MM.1S (cell line): ENCODE measurements at regions not wholly inside any gene's neighbourhood (a gene's known extent, or its start where the extent isn't known, plus 50 kb on each side); places are given as distances from the start of the nearest gene placed in this dataset.
A peak's percentile ranks its signal among the peaks of the same experiment; 100 is the strongest.

Experiments
- DNase-seq: peaks from one replicate; pipeline ENCODE4 v3.0.0-alpha.2; 2015
- H2AFZ ChIP-seq: fragments of 300-600 bp; sonication (generic); 2 replicates; pipeline ENCODE4 v1.6.0; 2016; ENCODE audit warnings: antibody characterized with exemption, low read length
- H3F3A ChIP-seq: fragments of 300-600 bp; sonication (generic); 2 replicates; pipeline ENCODE4 v1.6.1; 2016; ENCODE audit warnings: mild to moderate bottlenecking, antibody characterized with exemption, low read length, moderate library complexity, mixed read lengths; ENCODE audit not compliant: insufficient read depth
- H3K27ac ChIP-seq: fragments of 300-600 bp; sonication (generic); 2 replicates; pipeline ENCODE4 v1.5.1; 2016; ENCODE audit warnings: mild to moderate bottlenecking, low read length
- H3K27me3 ChIP-seq: fragments of 300-600 bp; sonication (generic); replicated peaks from 2 replicates; pipeline ENCODE4 v1.6.0; 2016; ENCODE audit warnings: low read length; ENCODE audit not compliant: insufficient read depth
- H3K36me3 ChIP-seq: fragments of 300-600 bp; sonication (generic); replicated peaks from 2 replicates; pipeline ENCODE4 v1.6.1; 2016; ENCODE audit warnings: mild to moderate bottlenecking, low read length, mixed read lengths; ENCODE audit not compliant: insufficient read depth
- H3K4me1 ChIP-seq: fragments of 300-600 bp; sonication (generic); 2 replicates; pipeline ENCODE4 v1.6.1; 2016; ENCODE audit warnings: low read length, mixed read lengths
- H3K4me2 ChIP-seq: fragments of 300-600 bp; sonication (generic); 2 replicates; pipeline ENCODE4 v1.6.0; 2016; ENCODE audit warnings: low read depth, low read length
- H3K4me3 ChIP-seq: fragments of 300-600 bp; sonication (generic); 2 replicates; pipeline ENCODE4 v1.5.1; 2016; ENCODE audit warnings: low read length, mixed read lengths
- H3K79me2 ChIP-seq: fragments of 300-600 bp; sonication (generic); 2 replicates; pipeline ENCODE4 v1.6.1; 2016; ENCODE audit warnings: mixed run types, low read length, mixed read lengths
- H3K9ac ChIP-seq: fragments of 300-600 bp; sonication (generic); 2 replicates; pipeline ENCODE4 v1.6.1; 2016; ENCODE audit warnings: low read length, mixed read lengths
- H3K9me2 ChIP-seq: fragments of 300-600 bp; sonication (generic); replicated peaks from 2 replicates; pipeline ENCODE4 v1.6.1; 2016; ENCODE audit warnings: mild to moderate bottlenecking, low read length, mixed read lengths; ENCODE audit not compliant: insufficient read depth
- H3K9me3 ChIP-seq: fragments of 300-600 bp; sonication (generic); replicated peaks from 2 replicates; pipeline ENCODE4 v1.6.1; 2016; ENCODE audit warnings: mild to moderate bottlenecking, low read length, mixed read lengths; ENCODE audit not compliant: insufficient read depth
- H4K20me1 ChIP-seq: fragments of 300-600 bp; sonication (generic); 2 replicates; pipeline ENCODE4 v1.6.1; 2016; ENCODE audit warnings: mild to moderate bottlenecking, low read length, moderate library complexity, mixed read lengths; ENCODE audit not compliant: insufficient read depth
- CTCF ChIP-seq: fragments of 300-600 bp; sonication (generic); IDR thresholded peaks from 2 replicates; pipeline ENCODE4 v1.5.1; 2016; ENCODE audit warnings: antibody characterized with exemption, low read length, mixed read lengths
- EZH2 ChIP-seq: fragments of 300-600 bp; sonication (generic); optimal IDR thresholded peaks from 2 replicates; pipeline ENCODE3; 2017; ENCODE audit warnings: low read depth, mild to moderate bottlenecking, antibody characterized with exemption, low read length, mixed read lengths
- EZH2phosphoT487 ChIP-seq: fragments of 300-600 bp; sonication (generic); IDR thresholded peaks from 2 replicates; pipeline ENCODE4 v1.6.1; 2018; ENCODE audit warnings: antibody characterized with exemption, low read length

- Histone ChIP-seq H3F3A (no peaks in the 10 kb centered on the region), H3K9me3 (no peaks in the 10 kb centered on the region), H3K9me2 (no peaks in the 10 kb centered on the region), H3K36me3 (no peaks in the 10 kb centered on the region), H4K20me1 (no peaks in the 10 kb centered on the region), H3K79me2 (no peaks in the 10 kb centered on the region), H3K4me1 (no peaks in the 10 kb centered on the region), H3K27ac (no peak overlapping the region), H3K27me3 (no peaks in the 10 kb centered on the region), H3K4me2 (no peak overlapping the region), H3K4me3 (no peak overlapping the region), H2AFZ (no peak overlapping the region), H3K9ac (no peak overlapping the region)
- no peak for TF ChIP-seq CTCF
- no peak for DNase-seq
Measured at GRCh38 chr12:39157696-39158342, 252.4 kb upstream of the CPNE8 start.

GRCh38 chr12:39145175-39145999 lies 240.0 kb upstream of the CPNE8 start:
- Histone ChIP-seq H3K27ac (no peak overlapping the region), H3K9me2 (no peaks in the 10 kb centered on the region), H3K4me3 (no peak overlapping the region), H3K27me3 (no peaks in the 10 kb centered on the region), H3K36me3 (no peaks in the 10 kb centered on the region), H3F3A (no peaks in the 10 kb centered on the region), H3K4me1 (no peaks in the 10 kb centered on the region), H4K20me1 (no peaks in the 10 kb centered on the region), H3K9ac (no peak overlapping the region), H2AFZ (no peak overlapping the region), H3K4me2 (no peak overlapping the region), H3K9me3 (no peaks in the 10 kb centered on the region), H3K79me2 (no peaks in the 10 kb centered on the region)
- TF ChIP-seq EZH2 (no peak), CTCF (peak; percentile 12; the same call in 1 of the 2 replicates), EZH2phosphoT487 (no peak)
- no peak for DNase-seq

GRCh38 chr12:39144613-39145061 lies 239.2 kb upstream of the CPNE8 start:
- Histone ChIP-seq H4K20me1 (no peaks in the 10 kb centered on the region), H3K79me2 (no peaks in the 10 kb centered on the region), H3K9me3 (no peaks in the 10 kb centered on the region), H3K27me3 (no peaks in the 10 kb centered on the region), H2AFZ (no peak overlapping the region), H3K9ac (no peak overlapping the region), H3K9me2 (no peaks in the 10 kb centered on the region), H3K4me3 (no peak overlapping the region), H3K36me3 (no peaks in the 10 kb centered on the region), H3K4me1 (no peaks in the 10 kb centered on the region), H3F3A (no peaks in the 10 kb centered on the region), H3K4me2 (no peak overlapping the region), H3K27ac (no peak overlapping the region)
- no peak for TF ChIP-seq EZH2
- no peak for TF ChIP-seq CTCF
- no peak for TF ChIP-seq EZH2phosphoT487
- no peak for DNase-seq
